Sigmoid colon (tissue), 4 donors: ENCODE measurements at regions not wholly inside any gene's neighbourhood (a gene's known extent, or its start where the extent isn't known, plus 50 kb on each side); places are given as distances from the start of the nearest gene placed in this dataset.

Experiments
- EP300 ChIP-seq, 4 donors: sonication (generic); formaldehyde crosslinking; IDR thresholded peaks; one replicate each; pipeline ENCODE4 v1.6.1; 2017; ENCODE audit warnings: antibody characterized with exemption in 4 of 4
- POLR2A ChIP-seq, 2 donors: fragments of 450-650 bp; IDR thresholded peaks; one replicate each; pipeline ENCODE4 v1.6.1; 2016; ENCODE audit warnings: antibody characterized with exemption in 2 of 2, mild to moderate bottlenecking in 2 of 2, moderate library complexity in 2 of 2
- POLR2AphosphoS5 ChIP-seq, 4 donors: sonication (generic); formaldehyde crosslinking; IDR thresholded peaks; one replicate each; pipeline ENCODE4 v1.6.1; 2017; ENCODE audit warnings: antibody characterized with exemption in 4 of 4
- TF ChIP-seq, protein P1 (sequence below), 4 experiments: fragments of 450-650 bp in 3 of 4; fragments of 200-600 bp in 1 of 4; IDR thresholded peaks; one replicate each; pipeline ENCODE4 v1.5.1; 2016 to 2019; ENCODE audit warnings: antibody characterized with exemption in 4 of 4, mild to moderate bottlenecking in 3 of 4, moderate library complexity in 2 of 4

DNA sequence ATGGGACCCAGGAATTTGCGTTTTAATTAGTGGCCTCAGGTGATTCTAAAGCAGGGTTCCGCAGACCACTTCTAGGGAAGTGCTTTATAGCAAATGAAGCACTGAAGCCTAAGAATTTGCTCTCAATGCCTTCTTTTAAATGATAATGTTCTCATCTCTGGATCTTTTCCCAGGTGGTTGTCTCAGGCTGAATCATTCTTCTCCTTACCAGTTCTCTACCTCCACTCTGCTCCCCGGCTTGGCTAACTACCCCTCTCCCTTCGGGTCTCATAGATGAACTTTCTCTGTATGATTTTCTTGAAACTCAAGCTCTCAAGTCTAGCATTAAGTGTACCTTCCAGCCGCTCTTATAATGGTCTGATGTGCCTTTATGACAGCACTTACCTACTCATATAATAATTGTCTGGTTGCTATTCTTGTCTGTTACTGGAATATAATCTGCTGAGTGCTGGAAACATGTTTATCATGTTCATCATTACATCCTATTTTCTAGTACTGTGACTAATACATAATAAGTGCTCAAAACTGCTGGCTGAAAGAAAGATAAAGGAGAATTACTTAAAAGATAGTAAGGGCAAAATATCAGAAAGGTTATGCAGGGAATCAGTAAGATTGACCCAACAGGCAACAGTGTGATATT lies 195.9 kb upstream of the SESN3 start:
- TF ChIP-seq, protein P1, sequence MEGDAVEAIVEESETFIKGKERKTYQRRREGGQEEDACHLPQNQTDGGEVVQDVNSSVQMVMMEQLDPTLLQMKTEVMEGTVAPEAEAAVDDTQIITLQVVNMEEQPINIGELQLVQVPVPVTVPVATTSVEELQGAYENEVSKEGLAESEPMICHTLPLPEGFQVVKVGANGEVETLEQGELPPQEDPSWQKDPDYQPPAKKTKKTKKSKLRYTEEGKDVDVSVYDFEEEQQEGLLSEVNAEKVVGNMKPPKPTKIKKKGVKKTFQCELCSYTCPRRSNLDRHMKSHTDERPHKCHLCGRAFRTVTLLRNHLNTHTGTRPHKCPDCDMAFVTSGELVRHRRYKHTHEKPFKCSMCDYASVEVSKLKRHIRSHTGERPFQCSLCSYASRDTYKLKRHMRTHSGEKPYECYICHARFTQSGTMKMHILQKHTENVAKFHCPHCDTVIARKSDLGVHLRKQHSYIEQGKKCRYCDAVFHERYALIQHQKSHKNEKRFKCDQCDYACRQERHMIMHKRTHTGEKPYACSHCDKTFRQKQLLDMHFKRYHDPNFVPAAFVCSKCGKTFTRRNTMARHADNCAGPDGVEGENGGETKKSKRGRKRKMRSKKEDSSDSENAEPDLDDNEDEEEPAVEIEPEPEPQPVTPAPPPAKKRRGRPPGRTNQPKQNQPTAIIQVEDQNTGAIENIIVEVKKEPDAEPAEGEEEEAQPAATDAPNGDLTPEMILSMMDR (IDR thresholded peaks at IDR 0.05) = no peak
- TF ChIP-seq EP300 (IDR thresholded peaks at IDR 0.05) = no peak
- no peak for TF ChIP-seq POLR2A (IDR thresholded peaks at IDR 0.05)
- no peak for TF ChIP-seq POLR2AphosphoS5 (IDR thresholded peaks at IDR 0.05)
